PC-3 (cell line): ENCODE measurements at regions not wholly inside any gene's neighbourhood (a gene's known extent, or its start where the extent isn't known, plus 50 kb on each side); places are given as distances from the start of the nearest gene placed in this dataset.

Experiments used
- EZH2 ChIP-seq: fragments of 300-600 bp; sonication (generic); IDR thresholded peaks from one replicate; pipeline ENCODE4 v1.6.1; 2017; ENCODE audit warnings: antibody characterized with exemption, mild to moderate bottlenecking, low read length; ENCODE audit not compliant: unreplicated experiment
- TF ChIP-seq, protein P1 (sequence below): fragments of 300-600 bp; sonication (generic); conservative IDR thresholded peaks from 2 replicates; pipeline ENCODE4 v1.5.1; 2017; ENCODE audit warnings: antibody characterized with exemption, low read depth, mild to moderate bottlenecking, low read length

GRCh38 chr4:28759064-28759463 is 1898.4 kb downstream of the STIM2 start:
- TF ChIP-seq, protein P1, sequence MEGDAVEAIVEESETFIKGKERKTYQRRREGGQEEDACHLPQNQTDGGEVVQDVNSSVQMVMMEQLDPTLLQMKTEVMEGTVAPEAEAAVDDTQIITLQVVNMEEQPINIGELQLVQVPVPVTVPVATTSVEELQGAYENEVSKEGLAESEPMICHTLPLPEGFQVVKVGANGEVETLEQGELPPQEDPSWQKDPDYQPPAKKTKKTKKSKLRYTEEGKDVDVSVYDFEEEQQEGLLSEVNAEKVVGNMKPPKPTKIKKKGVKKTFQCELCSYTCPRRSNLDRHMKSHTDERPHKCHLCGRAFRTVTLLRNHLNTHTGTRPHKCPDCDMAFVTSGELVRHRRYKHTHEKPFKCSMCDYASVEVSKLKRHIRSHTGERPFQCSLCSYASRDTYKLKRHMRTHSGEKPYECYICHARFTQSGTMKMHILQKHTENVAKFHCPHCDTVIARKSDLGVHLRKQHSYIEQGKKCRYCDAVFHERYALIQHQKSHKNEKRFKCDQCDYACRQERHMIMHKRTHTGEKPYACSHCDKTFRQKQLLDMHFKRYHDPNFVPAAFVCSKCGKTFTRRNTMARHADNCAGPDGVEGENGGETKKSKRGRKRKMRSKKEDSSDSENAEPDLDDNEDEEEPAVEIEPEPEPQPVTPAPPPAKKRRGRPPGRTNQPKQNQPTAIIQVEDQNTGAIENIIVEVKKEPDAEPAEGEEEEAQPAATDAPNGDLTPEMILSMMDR, result no peak
- no peak for TF ChIP-seq EZH2
